RWPE1 (cell line): ENCODE measurements at regions not wholly inside any gene's neighbourhood (a gene's known extent, or its start where the extent isn't known, plus 50 kb on each side); places are given as distances from the start of the nearest gene placed in this dataset.

ENCODE experiments used
- CTCF ChIA-PET: fragments of 350-600 bp; sonication (Branson Sonifier 250); formaldehyde crosslinking; extraction: SDS; loops from one replicate; lab custom pipeline; 2021; lab: Yijun Ruan, JAX
- POLR2A ChIA-PET: fragments of 400-600 bp; formaldehyde crosslinking; extraction: SDS; loops from one replicate; lab custom pipeline; 2020; ENCODE audit warnings: antibody characterized with exemption; ENCODE audit not compliant: low non-redundant PET; lab: Yijun Ruan, JAX
- DNase-seq: peaks from one replicate; pipeline ENCODE4 v3.0.0; 2012; ENCODE audit warnings: low spot score
- H3K27ac ChIP-seq: fragments of 450-650 bp; 2 replicates; pipeline ENCODE4 v1.5.1; 2017
- TF ChIP-seq, protein P1 (sequence below): fragments of 450-650 bp; conservative IDR thresholded peaks from 2 replicates; pipeline ENCODE4 v1.5.1; 2017; ENCODE audit warnings: low read depth, mild to moderate bottlenecking

- TF ChIP-seq, protein P1, sequence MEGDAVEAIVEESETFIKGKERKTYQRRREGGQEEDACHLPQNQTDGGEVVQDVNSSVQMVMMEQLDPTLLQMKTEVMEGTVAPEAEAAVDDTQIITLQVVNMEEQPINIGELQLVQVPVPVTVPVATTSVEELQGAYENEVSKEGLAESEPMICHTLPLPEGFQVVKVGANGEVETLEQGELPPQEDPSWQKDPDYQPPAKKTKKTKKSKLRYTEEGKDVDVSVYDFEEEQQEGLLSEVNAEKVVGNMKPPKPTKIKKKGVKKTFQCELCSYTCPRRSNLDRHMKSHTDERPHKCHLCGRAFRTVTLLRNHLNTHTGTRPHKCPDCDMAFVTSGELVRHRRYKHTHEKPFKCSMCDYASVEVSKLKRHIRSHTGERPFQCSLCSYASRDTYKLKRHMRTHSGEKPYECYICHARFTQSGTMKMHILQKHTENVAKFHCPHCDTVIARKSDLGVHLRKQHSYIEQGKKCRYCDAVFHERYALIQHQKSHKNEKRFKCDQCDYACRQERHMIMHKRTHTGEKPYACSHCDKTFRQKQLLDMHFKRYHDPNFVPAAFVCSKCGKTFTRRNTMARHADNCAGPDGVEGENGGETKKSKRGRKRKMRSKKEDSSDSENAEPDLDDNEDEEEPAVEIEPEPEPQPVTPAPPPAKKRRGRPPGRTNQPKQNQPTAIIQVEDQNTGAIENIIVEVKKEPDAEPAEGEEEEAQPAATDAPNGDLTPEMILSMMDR, result no peak
- ChIA-PET POLR2A (no interaction called here), CTCF (interaction anchor here (0.7 kb wide), 1 partner anchor 47 kb away, joined by 3 read pairs; no protein-coding TSS in a partner anchor)
- H3K27ac ChIP-seq, result no peak overlapping the region
- DNase-seq, result peak; percentile 40
Observed at GRCh38 chr4:24229978-24230377, 340.1 kb upstream of the PPARGC1A start.

DNA sequence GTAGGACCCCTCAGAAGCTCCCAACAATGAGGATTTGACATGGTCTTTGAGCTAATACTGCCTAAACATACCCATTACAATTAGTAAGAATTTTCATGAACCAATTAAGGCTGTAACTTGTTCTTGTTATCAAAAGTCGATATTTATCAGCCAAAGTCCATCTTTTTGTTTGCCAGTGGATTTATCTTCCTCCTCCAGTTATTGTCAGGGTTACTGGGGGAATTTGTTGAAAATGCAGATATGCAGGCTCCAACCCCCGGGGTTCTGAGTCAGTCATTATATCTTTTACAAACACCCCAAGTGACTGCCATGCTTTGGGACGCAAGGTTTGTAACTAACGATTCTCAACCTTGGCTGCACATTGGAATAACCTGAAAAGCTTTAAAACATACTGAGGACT lies 338.8 kb upstream of the PPARGC1A start:
- ChIA-PET POLR2A (no interaction called here), CTCF (no interaction called here)
- H3K27ac ChIP-seq, result no peak overlapping the region
- DNase-seq, result no peak
- TF ChIP-seq, protein P1, result no peak

GRCh38 chr4:24226667-24227066 lies 336.8 kb upstream of the PPARGC1A start:
- TF ChIP-seq, protein P1, result no peak

DNA sequence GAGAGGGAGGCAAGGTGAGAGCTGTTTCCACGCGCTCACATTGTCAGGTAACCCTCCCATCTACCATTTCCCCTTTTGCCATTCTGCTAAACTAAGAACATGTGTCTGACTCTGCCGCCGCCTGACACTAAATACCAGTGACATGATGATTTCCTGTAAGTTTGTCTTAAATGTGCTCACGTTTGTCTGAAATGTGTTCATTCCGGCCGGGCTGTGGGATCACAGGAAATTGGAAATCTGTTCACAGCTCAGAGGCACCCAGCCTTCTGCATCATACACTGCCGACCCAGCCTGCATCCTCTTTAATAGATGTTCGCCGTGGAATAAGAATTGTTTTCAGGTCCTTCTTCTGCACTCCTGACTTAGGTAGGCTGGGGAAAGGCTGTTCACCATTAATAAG lies 336.2 kb upstream of the PPARGC1A start:
- ChIA-PET CTCF (no interaction called here), POLR2A (no interaction called here)
- TF ChIP-seq, protein P1, result no peak
- no peak for DNase-seq
- H3K27ac ChIP-seq, result no peak overlapping the region

More at GRCh38 chr4:24226667-24227066, 336.8 kb upstream of the PPARGC1A start:
- CTCF ChIA-PET, result interaction anchor here (0.7 kb wide), 1 partner anchor 124 kb away, joined by 3 read pairs; no protein-coding TSS in a partner anchor
- no peak overlapping the region for H3K27ac ChIP-seq
- DNase-seq, result no peak
- POLR2A ChIA-PET, result no interaction called here

GRCh38 chr4:24224446-24224845 lies 334.6 kb upstream of the PPARGC1A start:
- ChIA-PET CTCF (no interaction called here), POLR2A (no interaction called here)
- no peak for DNase-seq
- H3K27ac ChIP-seq, result no peak overlapping the region
- TF ChIP-seq, protein P1, result no peak

DNA sequence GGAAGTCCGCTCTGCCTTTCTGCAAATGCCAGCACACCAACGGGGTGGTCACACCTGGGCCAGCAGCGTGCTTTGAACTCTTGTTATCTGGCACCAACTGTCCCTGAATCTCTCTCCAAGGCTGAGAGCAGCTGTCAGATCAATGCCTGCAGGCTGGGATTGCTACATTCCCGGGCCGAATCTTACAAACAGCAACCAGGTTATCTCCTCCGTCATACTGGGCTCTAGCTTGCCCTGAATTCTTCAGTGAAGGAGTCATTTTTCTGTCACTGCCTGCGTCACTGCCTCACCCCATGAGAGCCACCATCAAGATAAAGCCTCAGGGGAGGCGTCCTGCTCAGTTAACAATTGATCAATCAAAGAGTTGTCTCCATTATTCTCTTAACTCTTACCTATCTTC lies 329.4 kb upstream of the PPARGC1A start:
- ChIA-PET CTCF (no interaction called here), POLR2A (no interaction called here)
- DNase-seq, result peak; percentile 6
- TF ChIP-seq, protein P1, result no peak
- no peak overlapping the region for H3K27ac ChIP-seq

- H3K27ac ChIP-seq, result no peak overlapping the region
- TF ChIP-seq, protein P1, result no peak
- ChIA-PET POLR2A (no interaction called here), CTCF (no interaction called here)
- no peak for DNase-seq
Observed at GRCh38 chr4:24218566-24218965, 328.7 kb upstream of the PPARGC1A start.
